HEK293 (cell line): ENCODE measurements at regions not wholly inside any gene's neighbourhood (a gene's known extent, or its start where the extent isn't known, plus 50 kb on each side); places are given as distances from the start of the nearest gene placed in this dataset.

Experiments
- CTCF ChIA-PET: fragments of 350-600 bp; formaldehyde crosslinking; extraction: SDS; loops from one replicate; lab custom pipeline; 2021; ENCODE audit warnings: antibody characterized with exemption; lab: Yijun Ruan, JAX
- POLR2A ChIA-PET: fragments of 300-600 bp; formaldehyde crosslinking; extraction: SDS; loops from one replicate; lab custom pipeline; 2020; ENCODE audit warnings: antibody characterized with exemption, inconsistent platforms; lab: Yijun Ruan, JAX
- H3K27ac ChIP-seq: fragments of 200-500 bp; sonication (Bioruptor generic); 2 replicates; pipeline ENCODE4 v1.5.1; 2014; ENCODE audit warnings: low read depth, low read length, control low read depth, inconsistent platforms; ENCODE audit errors: extremely low read depth
- H3K36me3 ChIP-seq, 2 experiments: fragments of 200-500 bp in 1 of 2; sonication (Bioruptor generic) in 1 of 2; 1 replicate in 1 of 2; 2 replicates in 1 of 2; pipeline ENCODE4 v1.5.1; 2014 to 2017; ENCODE audit warnings: inconsistent platforms in 2 of 2, low read length in 2 of 2; ENCODE audit not compliant: control insufficient read depth in 2 of 2, insufficient read depth in 1 of 2
- H3K4me1 ChIP-seq: fragments of 200-500 bp; sonication (Bioruptor generic); 2 replicates; pipeline ENCODE4 v1.5.1; 2014; ENCODE audit warnings: mild to moderate bottlenecking, low read length, inconsistent platforms; ENCODE audit not compliant: control insufficient read depth, insufficient read depth
- H3K4me3 ChIP-seq: 2 replicates; pipeline ENCODE4 v1.5.1; 2011; ENCODE audit warnings: low read depth, mild to moderate bottlenecking, control low read depth, low read length, moderate library complexity
- H3K9me3 ChIP-seq: fragments of 200-500 bp; sonication (Bioruptor generic); 2 replicates; pipeline ENCODE4 v1.5.1; 2014; ENCODE audit warnings: low read depth, low read length, inconsistent platforms; ENCODE audit not compliant: control insufficient read depth, insufficient read depth
- KLF9 ChIP-seq: fragments of 450-650 bp; formaldehyde crosslinking; IDR thresholded peaks from 2 replicates; pipeline ENCODE4 v1.5.1; 2016; ENCODE audit warnings: missing biosample characterization, missing genetic modification characterization, low read depth
- ZBTB20 ChIP-seq: fragments of 450-650 bp; formaldehyde crosslinking; IDR thresholded peaks from 2 replicates; pipeline ENCODE4 v1.5.1; 2016; ENCODE audit warnings: missing biosample characterization, missing genetic modification characterization
- ZNF221 ChIP-seq: fragments of 450-650 bp; formaldehyde crosslinking; IDR thresholded peaks from 2 replicates; pipeline ENCODE4 v1.5.1; 2017; ENCODE audit warnings: missing biosample characterization, missing genetic modification characterization, borderline replicate concordance
- ZNF248 ChIP-seq: fragments of 450-650 bp; formaldehyde crosslinking; IDR thresholded peaks from 2 replicates; pipeline ENCODE4 v1.5.1; 2017; ENCODE audit warnings: missing biosample characterization, missing genetic modification characterization
- ZNF423 ChIP-seq: fragments of 450-650 bp; formaldehyde crosslinking; IDR thresholded peaks from 2 replicates; pipeline ENCODE4 v1.5.1; 2016; ENCODE audit warnings: missing biosample characterization, missing genetic modification characterization
- ZNF426 ChIP-seq: fragments of 450-650 bp; formaldehyde crosslinking; IDR thresholded peaks from 2 replicates; pipeline ENCODE4 v1.5.1; 2017; ENCODE audit warnings: missing biosample characterization, missing genetic modification characterization, mild to moderate bottlenecking, inconsistent platforms, moderate library complexity
- ZNF510 ChIP-seq: fragments of 450-650 bp; formaldehyde crosslinking; IDR thresholded peaks from 2 replicates; pipeline ENCODE4 v1.5.1; 2018; ENCODE audit warnings: mild to moderate bottlenecking, missing genetic modification characterization, missing biosample characterization; ENCODE audit not compliant: insufficient replicate concordance
- ZNF513 ChIP-seq: fragments of 450-650 bp; IDR thresholded peaks from 2 replicates; pipeline ENCODE4 v1.5.1; 2018; ENCODE audit warnings: missing biosample characterization, missing genetic modification characterization
- ZNF521 ChIP-seq: fragments of 450-650 bp; formaldehyde crosslinking; IDR thresholded peaks from 2 replicates; pipeline ENCODE4 v1.5.1; 2017; ENCODE audit warnings: missing biosample characterization, mild to moderate bottlenecking, missing genetic modification characterization
- ZNF664 ChIP-seq: fragments of 450-650 bp; formaldehyde crosslinking; IDR thresholded peaks from 2 replicates; pipeline ENCODE4 v1.5.1; 2016; ENCODE audit warnings: missing biosample characterization, missing genetic modification characterization
- ZNF692 ChIP-seq: fragments of 450-650 bp; formaldehyde crosslinking; IDR thresholded peaks from 2 replicates; pipeline ENCODE4 v1.5.1; 2016; ENCODE audit warnings: missing biosample characterization, missing genetic modification characterization
- ZSCAN23 ChIP-seq: fragments of 450-650 bp; formaldehyde crosslinking; IDR thresholded peaks from 2 replicates; pipeline ENCODE4 v1.5.1; 2016; ENCODE audit warnings: missing biosample characterization, missing genetic modification characterization
- TF ChIP-seq, protein P1 (sequence below): fragments of 450-650 bp; formaldehyde crosslinking; IDR thresholded peaks from 2 replicates; pipeline ENCODE4 v1.5.1; 2017; ENCODE audit warnings: missing biosample characterization, missing genetic modification characterization

DNA sequence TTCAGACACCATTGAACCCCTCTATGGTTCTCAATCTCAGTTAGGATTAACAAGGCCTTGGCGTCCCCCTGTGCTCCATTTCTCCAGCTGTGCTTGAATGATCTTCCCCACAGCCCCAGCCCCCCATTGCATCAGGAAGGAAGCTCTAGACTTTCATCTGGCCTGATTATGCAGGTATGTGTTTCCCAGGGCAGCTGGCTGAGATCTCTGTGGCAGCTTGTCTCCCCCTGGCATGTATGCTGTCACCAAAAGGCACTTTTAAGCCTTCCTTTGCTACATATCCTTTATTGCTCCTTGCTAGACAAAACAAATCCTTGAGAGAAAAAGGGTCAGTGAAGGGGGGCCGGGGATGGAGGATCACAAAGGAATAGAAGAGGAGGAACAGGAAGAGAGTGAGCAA lies 1056.0 kb upstream of the SLIT2 start:
- Histone ChIP-seq H3K4me3 (no peak overlapping the region), H3K9me3 (no peaks in the 10 kb centered on the region), H3K27ac (no peak overlapping the region), H3K36me3 (no peaks in the 10 kb centered on the region), H3K4me1 (no peaks in the 10 kb centered on the region)
- POLR2A ChIA-PET = no interaction called here
- TF ChIP-seq ZNF692 (tag by site-specific recombination) = no peak
- TF ChIP-seq ZNF423 (tag by site-specific recombination) = no peak
- CTCF ChIA-PET = no interaction called here

DNA sequence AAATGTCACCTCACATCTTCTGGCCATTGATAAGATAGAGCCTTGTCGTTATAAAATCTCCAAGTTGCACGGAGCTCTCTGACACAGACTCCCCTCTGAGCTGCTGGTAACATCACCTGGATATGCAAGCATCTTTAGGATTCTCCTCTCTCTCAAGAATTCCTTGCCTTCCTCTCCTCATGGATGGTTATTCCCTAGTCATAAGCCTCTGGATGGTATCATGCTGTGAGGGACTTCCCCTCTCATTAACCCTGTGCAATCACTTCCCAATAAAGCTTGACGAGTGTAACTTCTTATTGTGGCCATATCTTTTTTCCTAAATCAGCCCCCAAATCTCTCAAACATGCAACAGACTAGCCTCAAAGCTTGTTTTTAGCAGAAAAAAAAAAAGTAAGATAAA lies 1057.0 kb upstream of the SLIT2 start:
- Histone ChIP-seq H3K36me3 (no peaks in the 10 kb centered on the region), H3K4me1 (no peaks in the 10 kb centered on the region), H3K27ac (no peak overlapping the region), H3K4me3 (no peak overlapping the region), H3K9me3 (no peaks in the 10 kb centered on the region)
- POLR2A ChIA-PET = no interaction called here
- CTCF ChIA-PET = no interaction called here
- TF ChIP-seq ZNF513 (tag by site-specific recombination) (no peak), KLF9 (tag by site-specific recombination) (no peak), ZNF521 (tag by site-specific recombination) (no peak), ZNF510 (tag by site-specific recombination) (no peak), ZNF664 (tag by site-specific recombination) (no peak), ZNF221 (tag by site-specific recombination) (no peak), ZBTB20 (tag by site-specific recombination) (no peak), ZNF426 (tag by site-specific recombination) (no peak), ZNF248 (no peak)
- TF ChIP-seq, protein P1, sequence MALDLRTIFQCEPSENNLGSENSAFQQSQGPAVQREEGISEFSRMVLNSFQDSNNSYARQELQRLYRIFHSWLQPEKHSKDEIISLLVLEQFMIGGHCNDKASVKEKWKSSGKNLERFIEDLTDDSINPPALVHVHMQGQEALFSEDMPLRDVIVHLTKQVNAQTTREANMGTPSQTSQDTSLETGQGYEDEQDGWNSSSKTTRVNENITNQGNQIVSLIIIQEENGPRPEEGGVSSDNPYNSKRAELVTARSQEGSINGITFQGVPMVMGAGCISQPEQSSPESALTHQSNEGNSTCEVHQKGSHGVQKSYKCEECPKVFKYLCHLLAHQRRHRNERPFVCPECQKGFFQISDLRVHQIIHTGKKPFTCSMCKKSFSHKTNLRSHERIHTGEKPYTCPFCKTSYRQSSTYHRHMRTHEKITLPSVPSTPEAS (tag by site-specific recombination) = no peak

DNA sequence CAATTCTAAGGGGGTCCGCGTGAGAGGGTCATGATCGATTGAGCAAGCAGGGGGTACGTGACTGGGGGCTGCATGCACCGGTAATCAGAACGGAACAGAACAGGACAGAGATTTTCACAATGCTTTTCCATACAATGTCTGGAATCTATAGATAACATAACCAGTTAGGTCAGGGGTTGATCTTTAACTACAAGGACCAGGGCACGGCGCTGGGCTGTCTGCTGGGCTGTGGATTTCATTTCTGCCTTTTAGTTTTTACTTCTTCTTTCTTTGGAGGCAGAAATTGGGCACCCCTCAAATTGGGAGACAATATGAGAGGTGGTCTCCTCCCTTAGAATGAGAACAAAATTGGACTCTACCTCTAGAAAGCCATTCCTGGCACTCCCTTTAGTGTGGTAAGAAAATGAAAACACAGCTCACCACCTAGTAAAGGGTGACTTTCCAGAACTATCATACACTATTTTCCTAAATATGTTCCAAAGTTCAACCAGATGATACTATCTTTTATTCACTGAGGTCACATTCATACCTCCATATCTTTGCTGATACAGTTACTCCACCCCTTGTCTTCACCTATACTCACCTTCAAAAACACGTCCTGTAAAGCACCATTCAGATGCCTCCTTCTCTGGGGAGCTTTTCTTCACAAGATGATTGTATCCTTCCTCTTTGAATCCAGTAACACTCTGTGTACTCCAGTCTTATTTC lies 1058.3 kb upstream of the SLIT2 start:
- CTCF ChIA-PET = no interaction called here
- H3K36me3 ChIP-seq = no peaks in the 10 kb centered on the region
- no peak overlapping the region for H3K4me3 ChIP-seq
- TF ChIP-seq ZSCAN23 (tag by site-specific recombination) = no peak
- POLR2A ChIA-PET = no interaction called here
- no peaks in the 10 kb centered on the region for H3K9me3 ChIP-seq
- no peak overlapping the region for H3K27ac ChIP-seq
- no peaks in the 10 kb centered on the region for H3K4me1 ChIP-seq
